AG10803 (cell line): ENCODE measurements at regions not wholly inside any gene's neighbourhood (a gene's known extent, or its start where the extent isn't known, plus 50 kb on each side); places are given as distances from the start of the nearest gene placed in this dataset.

Experiments
- DNase-seq: peaks from one replicate; pipeline ENCODE4 v3.0.0; 2010; ENCODE audit warnings: low read depth
- H3K4me3 ChIP-seq: 2 replicates; pipeline ENCODE4 v1.5.1; 2011; ENCODE audit warnings: mild to moderate bottlenecking, low read length, control low read depth
- TF ChIP-seq, protein P1 (sequence below): conservative IDR thresholded peaks from 2 replicates; pipeline ENCODE4 v1.5.1; 2011; ENCODE audit warnings: mild to moderate bottlenecking, low read length, control low read depth, inconsistent platforms

DNA sequence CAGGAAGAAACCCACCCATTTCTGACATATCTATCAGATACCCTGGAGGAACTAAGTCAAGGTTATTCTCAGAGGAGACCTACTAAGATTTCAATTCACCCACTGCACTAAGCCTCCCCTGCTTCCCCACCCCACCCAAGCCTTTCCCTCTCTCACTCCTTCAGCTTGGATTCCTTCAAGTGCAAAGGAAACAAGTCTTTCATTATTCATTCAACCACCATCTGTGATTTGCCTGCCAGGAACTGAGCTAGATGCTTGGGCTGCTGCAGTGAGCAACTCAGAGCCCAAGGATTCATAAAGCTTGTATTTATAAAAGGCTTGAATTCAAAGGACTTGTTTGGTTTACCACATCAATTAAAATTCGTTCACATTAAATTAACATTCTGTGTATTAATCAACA is 161.3 kb downstream of the GXYLT1 start:
- DNase-seq = no peak
- TF ChIP-seq, protein P1, sequence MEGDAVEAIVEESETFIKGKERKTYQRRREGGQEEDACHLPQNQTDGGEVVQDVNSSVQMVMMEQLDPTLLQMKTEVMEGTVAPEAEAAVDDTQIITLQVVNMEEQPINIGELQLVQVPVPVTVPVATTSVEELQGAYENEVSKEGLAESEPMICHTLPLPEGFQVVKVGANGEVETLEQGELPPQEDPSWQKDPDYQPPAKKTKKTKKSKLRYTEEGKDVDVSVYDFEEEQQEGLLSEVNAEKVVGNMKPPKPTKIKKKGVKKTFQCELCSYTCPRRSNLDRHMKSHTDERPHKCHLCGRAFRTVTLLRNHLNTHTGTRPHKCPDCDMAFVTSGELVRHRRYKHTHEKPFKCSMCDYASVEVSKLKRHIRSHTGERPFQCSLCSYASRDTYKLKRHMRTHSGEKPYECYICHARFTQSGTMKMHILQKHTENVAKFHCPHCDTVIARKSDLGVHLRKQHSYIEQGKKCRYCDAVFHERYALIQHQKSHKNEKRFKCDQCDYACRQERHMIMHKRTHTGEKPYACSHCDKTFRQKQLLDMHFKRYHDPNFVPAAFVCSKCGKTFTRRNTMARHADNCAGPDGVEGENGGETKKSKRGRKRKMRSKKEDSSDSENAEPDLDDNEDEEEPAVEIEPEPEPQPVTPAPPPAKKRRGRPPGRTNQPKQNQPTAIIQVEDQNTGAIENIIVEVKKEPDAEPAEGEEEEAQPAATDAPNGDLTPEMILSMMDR = no peak
- no peak overlapping the region for H3K4me3 ChIP-seq

DNA sequence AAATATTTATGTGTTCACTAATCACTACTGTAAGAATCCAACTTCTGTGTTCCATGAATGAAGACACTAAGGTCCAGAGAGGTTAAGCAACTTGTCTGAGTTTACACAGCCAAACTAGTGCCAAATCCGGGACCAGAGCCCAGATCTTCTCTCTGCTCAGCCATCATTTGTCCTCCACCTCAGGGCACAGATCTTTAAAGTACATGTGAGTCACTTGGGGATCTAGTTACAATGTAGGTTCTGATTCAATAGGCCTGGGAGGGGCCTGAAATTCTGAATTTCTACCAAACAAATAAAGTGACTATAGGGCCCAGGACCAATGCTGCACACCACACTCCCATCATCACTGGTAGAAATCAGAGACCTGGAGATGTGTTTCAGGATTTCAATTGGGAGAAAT is 162.9 kb downstream of the GXYLT1 start:
- H3K4me3 ChIP-seq = no peak overlapping the region
- TF ChIP-seq, protein P1 = no peak
- DNase-seq = no peak

DNA sequence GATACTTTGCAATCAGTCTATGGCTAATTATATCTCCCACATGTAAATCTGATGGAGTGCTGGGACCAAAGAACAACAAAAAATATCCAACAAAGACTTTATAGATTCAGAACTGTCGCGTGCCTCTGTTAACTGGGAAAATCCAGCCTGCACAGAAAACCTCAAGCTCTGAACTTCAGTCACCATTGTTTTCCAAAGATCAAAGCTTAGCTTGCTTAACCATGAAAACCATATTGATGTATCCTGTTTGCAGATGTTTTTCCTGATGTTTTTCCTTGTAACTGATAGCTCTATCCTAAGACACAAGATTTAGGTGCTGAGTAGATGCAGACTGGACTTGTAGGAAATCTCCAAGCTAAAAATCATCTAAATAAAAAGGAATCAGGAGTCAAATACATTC is 163.7 kb downstream of the GXYLT1 start:
- TF ChIP-seq, protein P1 = no peak
- no peak overlapping the region for H3K4me3 ChIP-seq
- no peak for DNase-seq

DNA sequence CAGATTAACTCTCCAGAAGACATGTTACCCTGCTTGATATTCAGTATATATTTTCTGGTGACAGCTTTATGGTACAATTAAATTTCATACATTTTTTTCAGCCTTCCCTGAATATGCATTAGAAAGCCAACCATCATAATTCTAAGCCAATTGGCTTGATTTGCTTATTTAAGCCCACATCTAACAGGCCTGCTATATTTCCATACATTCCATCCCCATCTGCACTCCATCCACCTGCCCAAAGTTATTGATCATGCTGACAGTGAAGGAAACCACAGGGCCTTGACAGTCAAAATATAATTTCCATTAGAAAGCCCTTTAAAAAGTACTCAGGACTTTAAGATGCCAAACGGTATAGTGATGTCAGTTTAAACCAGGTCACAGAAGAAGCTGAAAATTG is 164.3 kb downstream of the GXYLT1 start:
- no peak overlapping the region for H3K4me3 ChIP-seq
- no peak for DNase-seq
- TF ChIP-seq, protein P1 = no peak

DNA sequence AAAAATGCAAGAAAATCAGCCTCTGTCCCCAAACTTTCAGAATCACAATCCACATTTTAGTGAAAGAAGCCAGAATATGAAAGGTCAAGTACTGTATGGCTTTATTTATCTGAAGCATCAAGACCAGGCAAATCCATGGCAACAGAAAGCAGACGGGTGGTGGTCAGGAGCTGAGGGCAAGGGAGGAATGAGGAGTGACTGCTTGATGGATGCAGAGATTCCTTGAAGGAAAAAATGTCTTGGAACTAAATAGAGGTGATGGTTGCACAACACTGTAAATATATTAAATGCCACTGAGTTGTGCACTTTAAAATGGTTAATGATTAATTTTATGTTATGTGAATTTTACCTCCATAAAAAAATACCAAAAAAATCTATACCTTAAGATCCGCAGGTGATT is 165.1 kb downstream of the GXYLT1 start:
- no peak overlapping the region for H3K4me3 ChIP-seq
- no peak for DNase-seq
- TF ChIP-seq, protein P1 = no peak

DNA sequence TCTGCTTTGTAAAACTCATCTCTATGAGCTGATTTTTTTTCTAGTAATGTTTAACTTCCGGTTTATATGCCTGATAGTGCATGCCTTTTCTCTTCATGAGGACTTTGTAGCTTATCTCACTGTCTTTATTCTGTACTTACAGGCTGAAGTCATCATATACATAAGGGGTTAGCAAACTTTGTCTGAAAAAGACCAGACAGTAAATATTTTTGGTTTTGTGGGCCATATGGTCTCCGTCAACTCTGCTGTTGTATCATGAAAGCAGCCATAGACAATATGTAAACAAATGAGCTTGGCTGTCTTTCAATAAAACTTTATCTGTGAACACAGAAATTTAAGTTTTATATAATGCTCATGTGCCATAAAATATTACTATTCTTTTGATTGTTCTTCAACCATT is 172.1 kb downstream of the GXYLT1 start:
- no peak for DNase-seq
- no peak overlapping the region for H3K4me3 ChIP-seq
- TF ChIP-seq, protein P1 = no peak

DNA sequence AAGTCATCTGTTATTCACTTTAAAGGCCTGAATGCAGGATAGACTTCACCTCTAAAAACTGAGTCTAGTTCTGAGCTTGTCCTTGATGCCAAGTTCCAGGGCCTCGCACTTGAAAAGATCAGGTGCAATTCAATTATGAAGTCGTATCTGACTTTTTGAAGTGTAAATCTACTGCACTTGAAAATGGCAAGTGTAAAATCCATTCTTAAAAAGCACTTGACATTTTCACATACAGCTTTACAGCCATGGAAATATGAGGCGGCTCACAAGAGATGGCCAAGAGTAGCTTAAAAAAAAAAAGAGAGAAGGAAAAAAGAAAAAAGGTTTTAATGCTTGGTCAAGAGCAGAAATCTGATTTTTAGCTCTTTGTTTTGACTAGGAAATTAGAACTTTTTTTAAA is 172.5 kb downstream of the GXYLT1 start:
- no peak overlapping the region for H3K4me3 ChIP-seq
- no peak for DNase-seq
- TF ChIP-seq, protein P1 = no peak
